ENCODE measurements at regions not wholly inside any gene's neighbourhood (a gene's known extent, or its start where the extent isn't known, plus 50 kb on each side); places are given as distances from the start of the nearest gene placed in this dataset.
"Not testable (repeated sequence)": the region's sequence is repeated elsewhere in the genome, so short reads cannot be mapped to it uniquely, and the experiment has no call there.

DNA sequence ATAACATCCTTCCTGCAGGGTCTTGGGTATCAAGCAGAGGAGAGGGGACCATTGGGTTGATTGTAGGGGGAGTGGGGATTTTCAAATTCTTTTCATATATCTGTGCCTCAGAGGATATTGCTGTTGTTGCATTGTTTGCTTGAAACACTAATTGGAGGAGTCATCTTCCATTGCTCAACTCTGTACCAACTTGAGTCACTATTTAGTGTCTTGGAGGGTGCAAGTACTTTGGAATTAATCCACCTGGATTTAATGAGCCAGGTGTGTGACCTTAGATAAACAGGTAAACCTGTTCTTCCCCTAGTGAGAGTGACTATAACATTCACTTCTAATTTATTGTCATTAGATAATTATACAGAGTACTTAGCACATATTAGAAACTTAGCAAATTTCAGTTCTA is 151.3 kb upstream of the CNTNAP4 start:
- H3K4me3 ChIP-seq (ENCODE audit: low read depth, poor library complexity, severe bottlenecking): no peak overlapping the region
- DNase-seq (ENCODE audit: low spot score in 2 of 2): no peak
- TF ChIP-seq, protein P1, sequence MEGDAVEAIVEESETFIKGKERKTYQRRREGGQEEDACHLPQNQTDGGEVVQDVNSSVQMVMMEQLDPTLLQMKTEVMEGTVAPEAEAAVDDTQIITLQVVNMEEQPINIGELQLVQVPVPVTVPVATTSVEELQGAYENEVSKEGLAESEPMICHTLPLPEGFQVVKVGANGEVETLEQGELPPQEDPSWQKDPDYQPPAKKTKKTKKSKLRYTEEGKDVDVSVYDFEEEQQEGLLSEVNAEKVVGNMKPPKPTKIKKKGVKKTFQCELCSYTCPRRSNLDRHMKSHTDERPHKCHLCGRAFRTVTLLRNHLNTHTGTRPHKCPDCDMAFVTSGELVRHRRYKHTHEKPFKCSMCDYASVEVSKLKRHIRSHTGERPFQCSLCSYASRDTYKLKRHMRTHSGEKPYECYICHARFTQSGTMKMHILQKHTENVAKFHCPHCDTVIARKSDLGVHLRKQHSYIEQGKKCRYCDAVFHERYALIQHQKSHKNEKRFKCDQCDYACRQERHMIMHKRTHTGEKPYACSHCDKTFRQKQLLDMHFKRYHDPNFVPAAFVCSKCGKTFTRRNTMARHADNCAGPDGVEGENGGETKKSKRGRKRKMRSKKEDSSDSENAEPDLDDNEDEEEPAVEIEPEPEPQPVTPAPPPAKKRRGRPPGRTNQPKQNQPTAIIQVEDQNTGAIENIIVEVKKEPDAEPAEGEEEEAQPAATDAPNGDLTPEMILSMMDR (IDR thresholded peaks at IDR 0.05): no peak
- no peak for TF ChIP-seq POLR2A (IDR thresholded peaks at IDR 0.05)
- intact Hi-C loops (cut with DNase I; ENCODE audit: low total_unique reads): no loop called here

DNA sequence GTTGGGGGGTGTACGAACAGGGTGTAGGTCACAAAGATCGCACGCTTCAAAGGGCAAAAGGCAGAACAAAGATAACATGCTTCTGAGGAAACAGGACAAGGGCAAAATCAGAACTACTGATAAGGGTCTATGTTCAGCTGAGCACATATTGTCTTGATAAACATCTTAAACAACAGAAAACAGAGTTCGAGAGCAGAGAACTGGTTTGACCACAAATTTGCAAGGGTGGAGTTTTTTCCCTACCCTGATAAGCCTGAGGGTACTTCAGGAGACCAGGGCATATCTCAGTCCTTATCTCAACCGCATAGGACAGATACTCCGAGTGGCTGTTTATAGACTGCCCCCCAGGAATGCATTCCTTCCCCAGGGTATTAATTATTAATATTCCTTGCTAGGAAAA is 139.1 kb upstream of the CNTNAP4 start:
- H3K4me3 ChIP-seq (ENCODE audit: low read depth, poor library complexity, severe bottlenecking); DNase-seq (ENCODE audit: low spot score in 2 of 2); intact Hi-C loops (cut with DNase I; ENCODE audit: low total_unique reads): not testable (repeated sequence)
- 51 to 52% methylated on average over 6 of the region's 6 CpGs for WGBS, 2 donors

DNA sequence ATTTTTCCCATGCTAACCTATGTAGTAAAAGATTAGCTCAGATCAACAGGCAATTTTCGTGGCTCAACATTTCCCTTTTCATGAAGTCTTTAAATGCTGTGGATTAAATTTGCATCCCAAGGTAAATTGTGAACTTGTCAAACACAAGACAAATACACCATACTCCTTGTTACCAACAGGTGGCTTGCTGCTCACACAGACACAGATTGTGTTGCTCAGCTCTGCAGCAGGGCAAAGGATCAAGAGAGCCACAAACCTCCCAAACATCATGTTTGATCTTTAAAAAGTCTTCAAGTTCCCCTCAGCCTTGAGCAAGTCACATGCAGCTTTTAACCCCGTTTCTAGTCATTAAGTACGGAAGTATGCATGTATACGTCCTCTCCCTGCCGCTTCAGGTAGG is 119.6 kb upstream of the CNTNAP4 start:
- TF ChIP-seq, protein P1 (IDR thresholded peaks at IDR 0.05): no peak
- no peak for TF ChIP-seq POLR2A (IDR thresholded peaks at IDR 0.05)
- WGBS, 2 donors: 69 to 79% methylated on average over 5 of the region's 5 CpGs
- no peak for DNase-seq (ENCODE audit: low spot score in 2 of 2)
- H3K4me3 ChIP-seq (ENCODE audit: low read depth, poor library complexity, severe bottlenecking): no peak overlapping the region
- intact Hi-C loops (cut with DNase I; ENCODE audit: low total_unique reads): no loop called here

DNA sequence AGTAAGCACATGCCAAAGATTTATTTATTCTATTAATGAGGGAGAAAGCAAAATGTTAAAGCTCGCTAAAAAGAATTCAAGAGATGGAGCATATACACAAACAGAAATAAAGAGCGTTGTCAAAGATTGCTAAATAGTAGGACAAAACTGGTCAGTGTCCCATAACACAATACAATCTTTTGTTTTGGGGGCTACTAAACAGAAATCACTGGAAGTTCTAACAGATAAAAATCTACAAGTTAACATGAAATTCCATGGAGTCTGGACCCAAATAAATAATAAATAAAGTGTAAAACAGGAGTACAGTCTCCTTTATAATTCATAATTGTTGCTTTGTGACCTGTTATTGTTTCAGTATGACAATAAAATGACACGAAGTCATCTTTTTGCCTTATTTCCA is 115.2 kb upstream of the CNTNAP4 start:
- intact Hi-C loops (cut with DNase I; ENCODE audit: low total_unique reads): no loop called here
- TF ChIP-seq POLR2A (IDR thresholded peaks at IDR 0.05): no peak
- TF ChIP-seq, protein P1 (IDR thresholded peaks at IDR 0.05): no peak
- 75 to 77% methylated on average over 3 of the region's 3 CpGs for WGBS, 2 donors
- no peak overlapping the region for H3K4me3 ChIP-seq (ENCODE audit: low read depth, poor library complexity, severe bottlenecking)
- no peak for DNase-seq (ENCODE audit: low spot score in 2 of 2)

DNA sequence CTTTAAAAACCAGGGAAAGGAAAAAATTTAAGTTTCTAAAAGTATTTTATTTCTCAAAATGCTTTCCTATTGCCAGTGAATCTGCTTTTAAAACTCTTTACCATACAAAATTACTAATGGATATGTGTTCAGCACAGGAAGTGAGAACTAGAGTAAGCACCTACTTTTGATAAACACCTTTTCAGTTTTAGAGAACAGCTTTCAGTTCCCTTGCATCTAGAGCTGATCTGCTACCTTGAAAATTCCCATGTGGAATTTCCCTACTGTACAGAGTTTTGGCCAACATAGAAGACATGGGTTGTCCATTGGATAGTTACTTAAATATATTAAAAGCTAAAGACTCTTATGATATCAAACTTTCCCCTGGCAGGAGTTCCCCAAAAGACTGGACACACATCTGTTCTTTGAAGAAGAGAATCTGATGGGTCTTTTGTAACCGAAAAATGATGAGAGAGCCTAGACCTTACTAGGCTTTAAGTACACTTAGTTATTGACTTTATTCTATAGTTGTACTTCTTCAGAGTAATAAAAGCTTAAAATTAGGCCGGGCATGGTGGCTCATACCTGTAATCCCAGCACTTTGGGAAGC is 112.1 kb upstream of the CNTNAP4 start:
- WGBS, 2 donors: 93% methylated on average over 2 of the region's 2 CpGs
- no peak for DNase-seq (ENCODE audit: low spot score in 2 of 2)
- TF ChIP-seq, protein P1 (IDR thresholded peaks at IDR 0.05): no peak
- TF ChIP-seq POLR2A (IDR thresholded peaks at IDR 0.05): no peak
- intact Hi-C loops (cut with DNase I; ENCODE audit: low total_unique reads): no loop called here
- no peak overlapping the region for H3K4me3 ChIP-seq (ENCODE audit: low read depth, poor library complexity, severe bottlenecking)

DNA sequence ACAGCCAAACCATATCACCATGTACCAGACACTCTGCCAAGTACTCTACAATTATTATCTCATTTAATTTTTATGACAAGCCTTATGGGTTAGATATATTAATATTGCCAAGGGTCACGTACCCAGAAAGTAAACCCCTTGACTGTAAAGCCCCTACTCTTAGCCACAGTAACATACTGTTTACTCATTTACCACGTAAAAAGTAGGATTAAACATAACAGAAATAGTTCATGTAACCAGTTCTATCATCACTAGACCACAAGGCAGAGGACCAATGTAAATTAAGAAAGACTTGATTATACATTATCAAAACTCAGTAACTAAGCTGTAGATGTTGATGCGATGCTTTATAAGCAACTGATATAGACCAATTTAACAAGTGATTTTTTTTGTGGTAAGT is 101.5 kb upstream of the CNTNAP4 start:
- no peak overlapping the region for H3K4me3 ChIP-seq (ENCODE audit: low read depth, poor library complexity, severe bottlenecking)
- DNase-seq (ENCODE audit: low spot score in 2 of 2): no peak
- intact Hi-C loops (cut with DNase I; ENCODE audit: low total_unique reads): no loop called here
- WGBS, 2 donors: 72 to 83% methylated on average over 3 of the region's 3 CpGs
- TF ChIP-seq POLR2A (IDR thresholded peaks at IDR 0.05): no peak
- TF ChIP-seq, protein P1 (IDR thresholded peaks at IDR 0.05): no peak
